GM19238 (cell line): ENCODE measurements at regions not wholly inside any gene's neighbourhood (a gene's known extent, or its start where the extent isn't known, plus 50 kb on each side); places are given as distances from the start of the nearest gene placed in this dataset.

Experiments
- DNase-seq: peaks from one replicate; pipeline ENCODE4 v3.0.0; 2011; ENCODE audit warnings: low spot score; ENCODE audit not compliant: insufficient read length

DNA sequence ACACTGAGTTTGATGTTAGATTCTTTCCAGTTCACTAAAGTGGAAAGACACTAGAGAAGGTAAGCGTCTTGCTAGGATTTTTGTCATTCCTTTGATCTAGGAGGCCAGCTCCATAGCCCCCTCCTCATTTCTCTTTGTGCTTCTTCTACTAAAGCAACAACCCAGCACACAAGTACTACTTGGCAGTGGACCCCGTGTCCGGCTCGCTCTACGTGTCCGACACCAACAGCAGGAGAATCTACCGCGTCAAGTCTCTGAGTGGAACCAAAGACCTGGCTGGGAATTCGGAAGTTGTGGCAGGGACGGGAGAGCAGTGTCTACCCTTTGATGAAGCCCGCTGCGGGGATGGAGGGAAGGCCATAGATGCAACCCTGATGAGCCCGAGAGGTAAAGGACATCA lies 76.6 kb upstream of the WWC1 start:
- no peak for DNase-seq

DNA sequence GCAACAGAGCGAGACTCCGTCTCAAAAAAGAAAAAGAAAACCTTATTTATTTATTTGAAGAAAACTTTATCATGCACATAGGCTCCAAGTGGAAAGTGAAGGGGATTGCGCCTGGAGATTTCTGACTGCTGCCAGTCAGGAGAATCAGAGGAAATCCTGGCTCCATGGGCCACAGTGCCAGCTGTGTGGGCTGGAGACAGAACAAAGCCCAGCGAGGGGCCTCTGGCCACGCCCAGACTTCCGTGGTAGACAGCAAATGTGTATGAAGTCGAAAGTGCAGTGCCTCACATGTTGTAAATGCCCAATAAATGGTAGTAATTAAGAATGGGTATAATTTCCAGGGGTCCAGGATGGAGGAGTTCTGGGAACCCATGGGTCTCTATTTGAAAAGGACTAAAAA lies 75.8 kb upstream of the WWC1 start:
- no peak for DNase-seq

DNA sequence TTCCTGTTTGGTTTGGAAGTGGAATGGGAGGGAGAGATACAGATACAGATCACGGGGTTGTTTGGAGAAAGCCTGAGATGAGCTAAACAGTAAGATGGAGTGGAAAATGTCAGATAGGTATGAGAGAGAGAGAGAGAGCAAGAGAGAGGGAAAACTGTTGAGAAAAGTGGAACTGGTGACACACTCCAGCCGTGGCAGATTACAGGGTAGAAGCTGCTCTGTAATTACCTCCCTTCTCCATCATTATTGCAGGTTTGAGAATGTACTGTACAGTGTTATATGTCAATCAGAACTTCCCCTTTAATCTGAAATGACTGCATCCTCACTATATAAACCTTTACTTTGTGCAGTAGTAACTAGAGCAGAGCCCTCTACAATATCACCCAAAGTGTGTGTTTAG lies 74.5 kb upstream of the WWC1 start:
- no peak for DNase-seq

DNA sequence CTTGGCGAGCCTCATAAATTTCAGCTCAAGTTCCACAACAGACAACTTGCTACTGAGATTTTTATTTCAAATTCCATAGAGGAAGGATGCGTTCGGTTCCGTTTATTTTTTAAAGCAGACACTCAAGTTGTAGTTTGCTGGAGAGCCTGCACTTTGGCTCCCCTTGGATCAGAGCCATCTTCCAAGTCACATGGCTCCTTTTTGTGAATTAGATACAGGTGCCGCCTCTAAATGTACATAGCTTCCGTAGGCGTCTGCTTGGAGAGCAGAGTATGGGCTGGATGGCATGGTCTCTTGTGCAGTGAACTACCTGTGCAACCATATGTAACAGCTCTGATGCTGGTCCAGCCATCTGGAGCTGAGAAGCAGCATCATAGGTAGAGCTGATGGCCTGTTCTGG lies 73.9 kb upstream of the WWC1 start:
- no peak for DNase-seq

DNA sequence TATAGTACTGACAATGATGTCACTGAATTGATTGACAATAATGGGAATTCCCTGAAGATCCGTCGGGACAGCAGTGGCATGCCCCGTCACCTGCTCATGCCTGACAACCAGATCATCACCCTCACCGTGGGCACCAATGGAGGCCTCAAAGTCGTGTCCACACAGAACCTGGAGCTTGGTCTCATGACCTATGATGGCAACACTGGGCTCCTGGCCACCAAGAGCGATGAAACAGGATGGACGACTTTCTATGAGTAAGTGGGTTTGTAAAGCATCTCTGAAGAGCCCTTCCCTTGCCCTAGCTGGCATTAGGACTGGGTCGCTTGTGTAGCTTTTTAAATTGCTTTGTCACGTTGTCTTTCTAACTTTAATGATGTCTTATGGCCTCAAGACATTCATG lies 72.7 kb upstream of the WWC1 start:
- no peak for DNase-seq

DNA sequence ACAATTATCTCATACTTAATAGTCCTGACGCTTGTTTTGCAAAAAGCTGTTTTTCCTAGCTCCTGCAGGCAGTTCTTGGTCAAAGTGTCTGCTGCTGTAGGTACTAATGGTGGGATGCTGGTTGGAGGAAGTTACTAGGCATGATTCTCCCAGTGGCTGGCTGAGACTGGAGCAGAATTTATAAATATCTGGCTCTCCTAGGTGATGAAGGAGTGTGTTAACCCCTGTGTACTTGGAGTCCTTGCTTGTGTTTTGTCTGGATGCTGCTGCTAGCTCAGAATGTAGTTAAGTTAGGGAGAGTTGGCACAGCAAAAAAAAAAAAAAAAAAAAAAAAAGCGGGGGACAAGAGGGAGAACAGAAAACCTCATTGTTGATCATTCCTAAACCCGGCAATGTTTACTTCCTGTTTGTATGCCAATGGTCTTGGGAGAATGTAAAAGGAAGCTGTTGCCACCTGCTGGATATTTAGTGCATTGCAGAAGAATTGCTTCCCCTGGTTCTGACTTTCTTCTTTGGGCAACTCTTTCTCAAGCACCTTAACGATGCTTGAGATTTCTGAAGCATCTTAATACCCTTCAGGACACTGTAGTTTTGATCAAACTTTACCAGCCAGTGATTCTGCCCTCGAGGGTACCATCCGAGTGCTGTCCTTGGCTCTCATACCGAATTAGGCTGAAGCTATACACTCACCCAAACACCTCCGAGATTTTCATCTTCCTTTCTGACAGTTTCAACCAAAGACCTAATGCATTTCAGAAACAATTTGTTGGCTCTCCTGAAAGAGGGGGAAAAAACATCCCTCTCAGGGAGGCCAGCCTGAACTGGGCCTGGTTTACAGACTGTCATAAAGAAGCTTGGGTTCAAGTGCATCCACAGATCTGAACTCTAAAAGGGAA lies 71.7 kb upstream of the WWC1 start:
- DNase-seq: peak; percentile 67

DNA sequence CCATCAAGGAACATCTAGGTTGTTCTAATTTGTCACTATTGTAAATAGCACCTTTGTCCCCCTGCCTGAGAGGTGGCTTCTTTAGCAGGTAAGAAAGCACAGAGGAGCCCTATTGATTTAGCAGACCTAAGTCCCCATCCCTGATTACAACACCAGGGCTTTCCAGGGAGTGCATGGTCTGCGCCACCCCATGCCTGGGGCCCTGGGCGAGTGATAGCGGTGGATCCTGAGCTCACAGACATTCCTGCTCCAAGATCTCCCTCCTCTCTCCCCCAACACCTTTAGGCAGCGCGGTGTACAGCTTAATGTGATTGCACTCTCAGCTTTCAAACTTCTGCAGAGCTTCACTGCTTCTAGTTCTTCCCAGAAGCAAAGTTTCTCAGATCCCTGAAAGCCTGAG lies 67.4 kb upstream of the WWC1 start:
- DNase-seq: no peak

DNA sequence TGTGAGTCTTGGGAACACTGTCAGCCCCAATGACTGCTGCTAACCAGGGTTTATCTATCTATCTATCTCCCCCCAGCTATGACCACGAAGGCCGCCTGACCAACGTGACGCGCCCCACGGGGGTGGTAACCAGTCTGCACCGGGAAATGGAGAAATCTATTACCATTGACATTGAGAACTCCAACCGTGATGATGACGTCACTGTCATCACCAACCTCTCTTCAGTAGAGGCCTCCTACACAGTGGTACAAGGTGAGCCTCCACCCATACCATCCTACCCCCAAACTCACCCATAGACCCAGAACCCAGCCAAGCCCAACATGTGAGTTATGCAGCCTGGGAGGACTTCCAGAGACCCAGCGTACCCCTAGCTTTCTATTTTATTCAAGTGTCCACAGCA lies 65.4 kb upstream of the WWC1 start:
- DNase-seq: no peak

DNA sequence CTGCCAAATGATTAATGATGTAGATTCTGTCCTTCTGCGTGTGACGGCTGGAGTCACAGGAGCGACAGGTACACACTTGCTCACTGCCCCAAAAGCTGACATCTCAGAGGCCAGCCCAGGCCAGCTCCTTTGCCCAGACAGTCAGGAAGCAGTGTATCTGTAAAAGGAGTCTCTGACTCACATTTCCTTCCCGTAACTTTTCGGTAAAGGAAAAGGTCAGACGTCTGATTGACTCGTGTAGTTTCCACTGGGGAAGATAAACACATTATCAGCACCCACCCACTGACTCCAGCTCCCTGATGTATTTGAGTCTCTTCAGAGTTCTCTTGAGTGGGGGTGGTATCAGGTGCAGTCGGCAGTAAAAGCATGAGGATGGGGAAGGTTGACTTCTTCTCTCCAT lies 64.4 kb upstream of the WWC1 start:
- DNase-seq: no peak

DNA sequence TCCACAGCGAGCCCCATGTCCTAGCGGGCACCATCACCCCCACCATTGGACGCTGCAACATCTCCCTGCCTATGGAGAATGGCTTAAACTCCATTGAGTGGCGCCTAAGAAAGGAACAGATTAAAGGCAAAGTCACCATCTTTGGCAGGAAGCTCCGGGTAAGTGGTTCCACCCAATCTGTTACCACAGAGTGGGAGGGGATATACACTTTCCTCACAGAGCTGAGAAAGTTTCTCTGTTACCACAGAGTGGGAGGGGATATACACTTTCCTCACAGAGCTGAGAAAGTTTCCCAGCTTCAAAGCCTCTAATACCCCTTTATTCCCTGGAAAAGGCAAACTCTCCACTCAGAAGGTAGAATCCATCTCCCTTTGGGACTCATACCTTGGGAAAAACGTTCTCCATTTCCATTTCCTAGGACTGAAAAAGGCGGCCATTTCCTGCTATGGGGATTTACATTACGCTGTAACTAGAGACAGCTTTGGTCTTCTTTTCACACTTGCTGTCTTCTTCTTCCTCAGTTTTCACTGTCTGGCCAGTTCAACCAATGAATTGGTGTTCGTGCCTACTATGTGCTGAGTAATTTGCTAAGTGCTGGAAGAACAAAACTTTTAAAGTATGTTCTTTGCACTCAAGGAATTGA lies 63.4 kb upstream of the WWC1 start:
- peak; percentile 17 for DNase-seq

DNA sequence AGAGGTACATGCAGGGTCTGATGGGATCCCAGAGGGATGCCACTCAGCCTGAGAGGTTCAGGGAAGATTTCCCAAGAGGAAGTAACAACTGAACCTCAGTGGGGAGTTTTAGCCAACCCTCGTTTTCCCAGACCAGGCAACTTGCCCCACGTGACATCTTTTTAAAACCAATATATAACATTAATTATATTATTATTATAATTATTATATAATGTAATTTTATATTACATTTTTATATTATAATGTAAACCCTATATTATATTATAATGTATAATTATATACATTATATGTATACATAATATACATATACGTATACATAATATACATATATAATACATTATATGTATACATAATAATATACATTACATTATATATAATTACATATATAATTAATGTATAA lies 62.8 kb upstream of the WWC1 start:
- DNase-seq: no peak

DNA sequence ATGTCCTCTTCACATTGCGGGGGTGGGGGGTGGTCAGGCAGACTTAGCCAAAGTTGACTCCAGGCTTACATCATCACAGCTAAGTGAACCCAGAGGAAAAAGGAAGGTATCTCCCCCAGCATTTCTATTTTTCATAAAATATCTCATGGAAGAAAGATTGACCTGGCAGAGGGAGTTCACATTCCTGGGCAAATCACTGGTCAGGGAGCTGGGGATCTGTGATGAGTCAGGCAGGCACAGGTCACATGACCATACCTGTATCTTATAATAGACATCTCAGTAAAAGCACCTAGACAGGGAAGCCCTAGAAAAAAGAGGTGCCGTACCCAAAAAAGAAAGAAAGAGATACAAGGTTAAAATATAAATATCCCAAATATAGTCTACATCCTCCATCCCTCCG lies 57.3 kb upstream of the WWC1 start:
- DNase-seq: no peak

DNA sequence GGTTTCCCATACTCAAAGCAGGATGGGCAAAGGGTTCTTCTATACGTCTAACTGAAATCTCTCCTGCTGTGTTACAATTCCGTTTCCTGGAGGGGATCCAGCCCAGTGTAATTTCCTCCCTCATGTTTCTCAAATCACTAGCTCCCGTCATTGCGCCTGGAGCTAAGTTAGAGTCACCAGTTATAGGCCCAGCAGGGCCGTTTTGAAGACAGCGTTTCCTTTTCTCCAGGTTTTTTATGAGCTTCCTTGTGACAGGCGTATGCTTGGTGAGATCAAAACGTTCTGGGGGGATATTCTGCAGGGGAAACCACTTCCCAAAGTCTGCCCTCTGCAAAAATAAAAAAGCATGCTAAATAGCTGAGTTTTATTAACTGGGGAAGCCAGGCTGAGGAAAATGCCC lies 53.0 kb upstream of the WWC1 start:
- no peak for DNase-seq

DNA sequence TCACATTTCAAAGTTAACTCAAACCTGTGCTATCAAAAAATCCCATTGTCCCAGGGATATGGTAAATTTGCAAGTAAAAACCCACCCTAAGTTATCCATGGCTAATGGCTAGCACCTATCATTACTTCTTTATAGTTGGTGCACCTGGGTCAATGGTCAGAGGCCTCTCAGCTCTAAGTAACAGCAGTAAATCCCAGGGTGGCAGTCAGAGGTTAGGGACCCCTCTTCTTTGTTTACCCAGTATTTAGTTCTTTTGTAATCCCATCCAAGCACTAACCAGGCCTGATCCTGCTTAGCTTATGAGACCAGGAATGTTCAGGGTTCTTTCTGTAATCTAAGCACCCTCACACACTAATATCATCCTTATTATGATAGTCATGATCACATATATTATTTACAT lies 52.1 kb upstream of the WWC1 start:
- DNase-seq: no peak
